ENCODE measurements at regions not wholly inside any gene's neighbourhood (a gene's known extent, or its start where the extent isn't known, plus 50 kb on each side); places are given as distances from the start of the nearest gene placed in this dataset.
A peak's percentile ranks its signal among the peaks of the same experiment; 100 is the strongest.
"Not testable (repeated sequence)": the region's sequence is repeated elsewhere in the genome, so short reads cannot be mapped to it uniquely, and the experiment has no call there.

- H3K27ac ChIP-seq = no peak overlapping the region
- no peak for DNase-seq (ENCODE audit: low read depth, low spot score)
Observed at GRCh38 chr3:152146461-152146860, 122.3 kb upstream of the MBNL1 start.

- DNase-seq (ENCODE audit: low read depth, low spot score) = no peak
- no peak overlapping the region for H3K27ac ChIP-seq
Observed at GRCh38 chr3:152147748-152148147, 121.0 kb upstream of the MBNL1 start.

DNA sequence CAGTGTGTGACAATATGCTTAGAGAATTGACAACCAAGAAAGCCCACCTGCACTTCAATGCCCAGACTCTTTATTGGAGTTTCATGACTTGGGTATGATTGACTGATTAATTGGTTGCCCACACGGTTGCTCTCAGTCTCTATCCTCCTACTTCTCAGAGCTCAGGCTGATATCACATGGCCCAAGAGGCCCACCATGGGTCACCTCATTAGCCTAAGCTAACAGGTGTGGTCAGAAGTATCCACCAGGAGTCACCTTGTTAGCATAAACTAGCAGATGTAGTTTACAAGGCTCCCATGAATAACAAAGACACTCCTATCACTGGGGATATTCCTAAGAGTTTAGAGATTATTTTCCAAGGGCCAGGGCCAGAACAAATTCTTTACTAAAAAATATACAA is 120.2 kb upstream of the MBNL1 start:
- DNase-seq (ENCODE audit: low read depth, low spot score) = no peak
- H3K27ac ChIP-seq = no peak overlapping the region

DNA sequence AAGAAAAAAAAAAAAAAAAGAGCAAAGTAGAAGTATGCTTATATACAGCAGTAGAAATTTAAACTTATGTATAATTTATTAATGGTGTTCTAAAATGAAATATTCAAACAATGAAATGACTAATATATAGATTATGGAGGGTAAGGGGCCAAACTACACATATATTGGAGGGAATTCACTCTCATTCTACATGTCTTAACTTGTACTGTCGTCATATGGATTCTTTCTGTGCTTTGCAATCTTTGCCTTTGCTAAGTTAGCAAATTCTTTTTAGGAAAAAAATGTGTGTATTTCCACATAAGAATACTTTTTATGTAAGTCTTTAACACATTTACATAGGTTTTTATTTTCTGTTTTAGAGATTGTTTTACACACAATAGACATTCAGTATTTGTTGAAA is 118.9 kb upstream of the MBNL1 start:
- H3K27ac ChIP-seq = peak overlapping the region; percentile 4
- DNase-seq (ENCODE audit: low read depth, low spot score) = no peak

DNA sequence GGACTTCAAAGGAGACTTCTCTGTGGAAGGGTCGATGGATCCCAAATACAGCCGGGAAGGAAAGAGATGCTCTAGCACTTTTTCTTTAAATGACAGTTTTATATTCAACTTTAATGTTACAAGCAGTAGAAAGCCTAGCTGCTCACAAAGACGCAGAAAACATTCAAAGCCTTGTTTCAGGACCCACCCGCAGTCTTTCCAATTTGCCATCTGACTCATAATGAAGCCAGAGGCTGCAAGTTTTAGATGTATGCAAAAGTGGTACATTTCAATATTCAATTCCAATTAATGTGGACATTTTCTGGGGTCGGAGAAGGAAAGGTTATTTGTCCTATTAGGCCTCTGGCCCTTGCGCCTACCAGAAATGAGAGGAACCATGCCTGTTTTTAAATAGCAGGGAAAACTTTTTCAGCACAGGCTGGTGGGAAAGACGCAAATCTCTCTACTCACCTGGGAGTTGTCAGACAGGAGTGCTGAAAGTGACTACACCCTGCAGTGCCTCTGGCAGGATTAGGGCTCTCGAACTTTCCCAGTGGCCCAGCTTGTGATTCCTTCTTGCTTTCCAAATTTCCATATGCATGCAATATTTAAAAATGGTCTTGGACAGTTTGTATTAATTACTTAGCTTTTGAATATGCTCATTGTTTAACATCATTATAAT is 117.4 kb upstream of the MBNL1 start:
- peak overlapping the region; percentile 0 for H3K27ac ChIP-seq
- no peak for DNase-seq (ENCODE audit: low read depth, low spot score)

GRCh38 chr3:152151877-152152765 is 116.6 kb upstream of the MBNL1 start:
- DNase-seq (ENCODE audit: low read depth, low spot score); H3K27ac ChIP-seq: not testable (repeated sequence)

DNA sequence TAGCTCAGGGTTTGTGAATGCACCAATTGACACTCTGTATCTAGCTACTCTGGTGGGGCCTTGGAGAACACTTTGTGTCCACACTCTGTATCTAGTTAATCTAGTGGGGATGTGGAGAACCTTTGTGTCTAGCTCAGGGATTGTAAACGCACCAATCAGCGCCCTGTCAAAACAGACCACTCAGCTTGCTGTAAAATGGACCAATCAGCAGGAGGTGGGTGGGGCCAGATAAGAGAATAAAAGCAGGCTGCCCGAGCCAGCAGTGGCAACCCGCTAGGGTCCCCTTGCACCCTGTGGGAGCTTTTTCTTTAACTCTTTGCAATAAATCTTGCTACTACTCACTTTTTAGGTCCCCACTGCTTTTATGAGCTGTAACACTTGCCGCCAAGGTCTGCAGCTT is 115.6 kb upstream of the MBNL1 start:
- H3K27ac ChIP-seq; DNase-seq (ENCODE audit: low read depth, low spot score): not testable (repeated sequence)

GRCh38 chr3:152155246-152156020 is 113.3 kb upstream of the MBNL1 start:
- DNase-seq (ENCODE audit: low read depth, low spot score) = no peak

GRCh38 chr3:152156880-152157279 is 111.8 kb upstream of the MBNL1 start:
- DNase-seq (ENCODE audit: low read depth, low spot score) = no peak

More at GRCh38 chr3:152155246-152156020, 113.3 kb upstream of the MBNL1 start:
- no peak overlapping the region for H3K27ac ChIP-seq

GRCh38 chr3:152157337-152157736 is 111.4 kb upstream of the MBNL1 start:
- H3K27ac ChIP-seq = no peak overlapping the region
- DNase-seq (ENCODE audit: low read depth, low spot score) = no peak

More at GRCh38 chr3:152156880-152157279, 111.8 kb upstream of the MBNL1 start:
- no peak overlapping the region for H3K27ac ChIP-seq

DNA sequence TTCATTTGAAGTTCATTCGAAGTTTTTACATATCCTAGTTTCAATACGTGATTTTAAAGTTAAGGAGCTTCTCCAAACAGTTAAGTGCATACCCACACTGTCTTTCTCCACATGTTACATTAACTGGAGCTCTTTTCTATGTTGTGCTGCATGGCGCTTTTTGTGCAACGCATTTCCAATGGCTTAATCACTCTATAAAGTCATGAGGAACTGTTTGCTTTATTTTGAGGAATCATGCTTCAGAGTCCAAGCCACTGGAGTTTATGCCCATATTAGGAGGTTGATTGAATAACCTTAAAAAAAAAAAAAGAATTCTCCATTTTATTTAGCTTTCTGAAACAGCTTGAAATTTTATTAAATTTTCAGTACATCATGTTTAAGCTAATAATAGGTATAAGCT is 109.4 kb upstream of the MBNL1 start:
- DNase-seq (ENCODE audit: low read depth, low spot score) = peak; percentile 39
- no peak overlapping the region for H3K27ac ChIP-seq

DNA sequence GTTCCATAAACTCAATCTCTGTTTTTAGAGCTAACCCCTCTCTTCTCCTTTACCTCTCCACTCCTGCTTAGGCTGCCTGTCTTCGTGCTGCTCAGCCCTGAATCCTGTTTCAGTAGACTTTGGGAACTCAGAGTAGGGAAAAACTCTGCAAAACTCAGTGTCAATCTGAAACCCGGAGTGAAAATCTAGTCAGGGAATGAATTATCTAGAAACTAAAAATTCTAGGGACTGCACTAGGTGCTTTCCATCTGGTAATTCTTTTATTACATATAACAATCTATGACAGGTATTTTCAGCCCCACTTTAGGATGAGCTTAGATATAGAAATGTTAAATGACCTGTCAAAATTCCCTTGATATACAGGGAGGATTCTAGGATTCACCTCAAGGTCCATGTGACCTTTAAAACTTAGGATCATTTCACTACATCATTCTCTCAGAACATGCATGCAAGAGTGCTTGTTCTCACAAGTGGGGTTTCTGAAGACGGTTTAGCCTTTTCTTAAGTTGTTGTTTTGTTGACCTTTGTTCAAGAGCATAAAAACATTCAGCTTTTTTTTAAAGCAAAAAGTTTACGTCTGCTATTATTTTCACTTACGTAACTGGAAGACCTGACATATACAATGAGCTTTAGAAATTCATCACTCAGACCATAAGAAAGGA is 108.2 kb upstream of the MBNL1 start:
- DNase-seq (ENCODE audit: low read depth, low spot score) = no peak
- no peak overlapping the region for H3K27ac ChIP-seq

DNA sequence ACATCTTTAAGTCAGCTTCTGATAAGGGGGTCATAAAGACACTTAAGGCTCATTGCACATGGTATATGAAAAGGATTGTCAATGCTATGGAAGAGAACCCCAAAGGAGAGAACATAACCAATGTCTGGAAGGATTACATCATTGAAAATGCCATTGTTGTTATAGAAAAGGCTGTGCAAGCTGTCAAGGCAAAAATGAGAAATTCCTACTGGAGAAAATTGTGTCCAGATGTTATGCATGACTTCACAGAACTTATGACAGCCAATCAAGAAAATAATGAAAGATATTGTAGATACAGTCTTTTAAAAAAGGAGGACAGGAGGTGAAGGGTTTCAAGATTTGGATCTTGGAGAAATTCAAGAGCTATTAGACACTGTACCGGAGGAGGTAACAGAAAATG is 96.3 kb upstream of the MBNL1 start:
- H3K27ac ChIP-seq = no peak overlapping the region
- no peak for DNase-seq (ENCODE audit: low read depth, low spot score)

DNA sequence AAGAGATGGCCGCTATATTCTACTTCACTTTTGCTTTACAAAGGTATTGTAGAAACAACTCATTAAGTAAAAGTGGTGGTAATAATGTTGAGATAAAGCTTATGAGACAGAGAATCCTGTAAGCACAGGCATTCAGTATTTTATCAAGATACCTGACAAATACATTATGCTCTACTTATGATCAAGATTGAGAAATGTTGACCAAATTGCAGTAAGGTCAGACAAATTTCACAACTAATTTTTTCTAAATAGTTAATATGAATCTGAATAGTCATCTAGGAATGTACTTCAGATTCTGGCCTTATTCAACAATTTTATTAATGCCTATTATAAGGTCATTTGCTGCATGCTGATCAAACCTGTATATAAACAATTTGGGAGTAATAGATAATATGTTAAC is 95.1 kb upstream of the MBNL1 start:
- no peak for DNase-seq (ENCODE audit: low read depth, low spot score)

DNA sequence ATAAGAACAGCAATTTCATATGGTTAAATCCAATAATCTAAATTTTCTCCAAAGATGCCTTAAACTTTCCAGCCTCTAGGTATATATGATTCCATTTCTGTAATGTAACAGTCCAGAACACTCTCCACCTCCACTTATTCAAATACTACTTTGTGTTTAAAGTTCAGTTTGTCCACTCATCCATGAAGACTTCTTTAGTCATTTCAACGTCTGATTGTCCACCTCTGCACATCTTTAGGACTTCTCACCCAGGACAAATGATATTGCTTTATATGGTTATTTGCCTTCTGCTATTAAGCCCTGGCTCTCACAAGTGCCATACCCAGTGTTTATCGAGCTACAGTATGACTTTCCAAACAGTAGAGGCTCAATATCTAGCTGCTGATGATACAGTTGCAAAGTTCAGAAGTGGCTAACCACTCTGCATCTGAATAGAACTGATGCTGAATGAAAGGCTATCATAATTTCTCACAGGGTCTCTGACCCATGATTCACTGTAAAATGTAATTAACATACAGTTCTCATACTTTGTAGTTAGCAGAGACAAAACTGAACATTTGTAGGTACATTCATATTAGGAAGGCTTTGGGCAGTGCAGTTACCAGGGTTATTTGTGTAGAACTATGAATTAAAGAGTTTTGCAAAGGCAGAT is 93.7 kb upstream of the MBNL1 start:
- no peak for DNase-seq (ENCODE audit: low read depth, low spot score)
- H3K27ac ChIP-seq = no peak overlapping the region

More for the DNA sequence above, 95.1 kb upstream of the MBNL1 start:
- no peak overlapping the region for H3K27ac ChIP-seq

- peak; percentile 22 for DNase-seq (ENCODE audit: low read depth, low spot score)
- H3K27ac ChIP-seq = no peak overlapping the region
Observed at GRCh38 chr3:152175528-152175889, 93.2 kb upstream of the MBNL1 start.

GRCh38 chr3:152176241-152176640 is 92.5 kb upstream of the MBNL1 start:
- DNase-seq (ENCODE audit: low read depth, low spot score) = no peak

DNA sequence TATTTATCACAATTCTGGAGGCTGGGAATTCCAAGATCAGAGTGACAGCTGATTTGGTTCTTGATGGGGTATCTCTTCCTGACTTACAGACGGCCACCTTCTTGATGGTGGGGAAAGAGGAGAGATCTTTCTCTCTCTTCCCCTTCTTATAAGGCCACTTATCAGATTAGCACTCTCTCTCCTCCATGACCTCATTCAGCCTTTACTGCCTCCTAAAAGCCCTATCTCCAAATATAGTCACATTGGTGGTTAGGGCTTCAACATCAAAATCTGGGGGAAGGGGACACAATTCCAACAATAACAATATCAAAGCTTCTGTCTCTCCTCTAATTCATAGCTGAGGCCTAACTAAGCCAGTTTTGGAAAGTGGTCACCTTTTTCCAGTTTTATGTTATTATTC is 91.7 kb upstream of the MBNL1 start:
- DNase-seq (ENCODE audit: low read depth, low spot score) = no peak
- no peak overlapping the region for H3K27ac ChIP-seq

More at GRCh38 chr3:152176241-152176640, 92.5 kb upstream of the MBNL1 start:
- H3K27ac ChIP-seq = no peak overlapping the region

GRCh38 chr3:152177757-152178156 is 91.0 kb upstream of the MBNL1 start:
- no peak for DNase-seq (ENCODE audit: low read depth, low spot score)
- H3K27ac ChIP-seq = no peak overlapping the region

GRCh38 chr3:152183473-152183872 is 85.3 kb upstream of the MBNL1 start:
- DNase-seq (ENCODE audit: low read depth, low spot score) = no peak
- no peak overlapping the region for H3K27ac ChIP-seq

Measured in epithelial cell of prostate (primary cell).